ENCODE measurements at regions not wholly inside any gene's neighbourhood (a gene's known extent, or its start where the extent isn't known, plus 50 kb on each side); places are given as distances from the start of the nearest gene placed in this dataset.

- DNase-seq: no peak
- Histone ChIP-seq H3K4me1 (ENCODE audit: control insufficient read depth in 1 of 2, insufficient read depth in 2 of 2, low read length in 2 of 2) (no peaks in the 10 kb centered on the region), H3K9ac (ENCODE audit: insufficient read depth, low read length, poor library complexity, severe bottlenecking) (no peak overlapping the region), H3K36me3 (replicated peaks in 1 of 2; ENCODE audit: control insufficient read depth in 1 of 2, insufficient read depth in 2 of 2, low read length in 2 of 2) (no peaks in the 10 kb centered on the region), H3K9me3 (replicated peaks in 1 of 2; ENCODE audit: control insufficient read depth in 1 of 2, insufficient read depth in 1 of 2, low read length in 2 of 2) (peaks cover 0 to 11% of the 10 kb centered on the region in 2 donors), H3K27ac (ENCODE audit: low read depth in 1 of 2, low read length in 2 of 2) (no peak overlapping the region), H2AFZ (ENCODE audit: insufficient read depth, low read depth, low read length, poor library complexity, severe bottlenecking) (no peak overlapping the region), H3K4me3 (replicated peaks in 1 of 3; ENCODE audit: low read depth in 2 of 3, low read length in 3 of 3) (no peak overlapping the region), H3K79me2 (ENCODE audit: insufficient read depth, low read length) (no peaks in the 10 kb centered on the region), H4K20me1 (ENCODE audit: insufficient read depth, low read length) (no peaks in the 10 kb centered on the region), H3K4me2 (replicated peaks; ENCODE audit: extremely low read depth, low read length, poor library complexity, severe bottlenecking) (no peak overlapping the region), H3K27me3 (ENCODE audit: control insufficient read depth in 2 of 2, insufficient read depth in 2 of 2, low read length in 2 of 2) (no peaks in the 10 kb centered on the region)
- Mint-ChIP-seq H3K9me3 (peaks cover 3 to 20% (median 4%) of the 10 kb centered on the region in 7 donors), H3K27me3 (ENCODE audit: low read depth in 3 of 3) (peaks cover 1 to 7% (median 3%) of the 10 kb centered on the region in 3 donors), H3K4me1 (no peaks in the 10 kb centered on the region), H3K27ac (no peak overlapping the region), H3K4me3 (no peak overlapping the region), H3K36me3 (no peaks in the 10 kb centered on the region)
- WGBS (ENCODE audit: insufficient coverage): 89% methylated on average over 1 of the region's 4 CpGs
- no peak for TF ChIP-seq CTCF (IDR thresholded peaks at IDR 0.05)
- intact Hi-C loops (cut with micrococcal nuclease): no loop called here
These were observed 135.4 kb downstream of the NRN1 start for GRCh38 chr6:5871296-5871695.

GRCh38 chr6:5869676-5870075 is 137.0 kb downstream of the NRN1 start:
- no peaks in the 10 kb centered on the region for H4K20me1 ChIP-seq (ENCODE audit: insufficient read depth, low read length)
- 67% methylated on average over 1 of the region's 4 CpGs for WGBS (ENCODE audit: insufficient coverage)
- peaks cover 8% of the 10 kb centered on the region for H3K4me1 Mint-ChIP-seq
- no peak overlapping the region for H3K4me2 ChIP-seq (replicated peaks; ENCODE audit: extremely low read depth, low read length, poor library complexity, severe bottlenecking)
- H3K27me3 Mint-ChIP-seq (ENCODE audit: low read depth in 3 of 3): peaks cover 0 to 5% (median 3%) of the 10 kb centered on the region in 3 donors
- H3K9me3 ChIP-seq (replicated peaks in 1 of 2; ENCODE audit: control insufficient read depth in 1 of 2, insufficient read depth in 1 of 2, low read length in 2 of 2): peaks cover 10 to 11% of the 10 kb centered on the region in 2 donors
- no peak overlapping the region for H3K9ac ChIP-seq (ENCODE audit: insufficient read depth, low read length, poor library complexity, severe bottlenecking)
- no peak overlapping the region for H3K4me3 ChIP-seq (replicated peaks in 1 of 3; ENCODE audit: low read depth in 2 of 3, low read length in 3 of 3)
- H3K36me3 ChIP-seq (replicated peaks in 1 of 2; ENCODE audit: control insufficient read depth in 1 of 2, insufficient read depth in 2 of 2, low read length in 2 of 2): no peaks in the 10 kb centered on the region
- no peaks in the 10 kb centered on the region for H3K27me3 ChIP-seq (ENCODE audit: control insufficient read depth in 2 of 2, insufficient read depth in 2 of 2, low read length in 2 of 2)
- no peaks in the 10 kb centered on the region for H3K36me3 Mint-ChIP-seq
- H3K4me1 ChIP-seq (ENCODE audit: control insufficient read depth in 1 of 2, insufficient read depth in 2 of 2, low read length in 2 of 2): no peaks in the 10 kb centered on the region
- H3K4me3 Mint-ChIP-seq: no peak overlapping the region
- DNase-seq: no peak
- H2AFZ ChIP-seq (ENCODE audit: insufficient read depth, low read depth, low read length, poor library complexity, severe bottlenecking): no peak overlapping the region
- H3K79me2 ChIP-seq (ENCODE audit: insufficient read depth, low read length): no peaks in the 10 kb centered on the region
- intact Hi-C loops (cut with micrococcal nuclease): no loop called here
- H3K27ac ChIP-seq (ENCODE audit: low read depth in 1 of 2, low read length in 2 of 2): no peak overlapping the region
- no peak overlapping the region for H3K27ac Mint-ChIP-seq
- no peak for TF ChIP-seq CTCF (IDR thresholded peaks at IDR 0.05)
- peaks cover 10 to 30% (median 15%) of the 10 kb centered on the region in 7 donors for H3K9me3 Mint-ChIP-seq

Data from CD14-positive monocyte (primary cell).